ENCODE measurements at regions not wholly inside any gene's neighbourhood (a gene's known extent, or its start where the extent isn't known, plus 50 kb on each side); places are given as distances from the start of the nearest gene placed in this dataset.
"Not testable (repeated sequence)": the region's sequence is repeated elsewhere in the genome, so short reads cannot be mapped to it uniquely, and the experiment has no call there.

DNA sequence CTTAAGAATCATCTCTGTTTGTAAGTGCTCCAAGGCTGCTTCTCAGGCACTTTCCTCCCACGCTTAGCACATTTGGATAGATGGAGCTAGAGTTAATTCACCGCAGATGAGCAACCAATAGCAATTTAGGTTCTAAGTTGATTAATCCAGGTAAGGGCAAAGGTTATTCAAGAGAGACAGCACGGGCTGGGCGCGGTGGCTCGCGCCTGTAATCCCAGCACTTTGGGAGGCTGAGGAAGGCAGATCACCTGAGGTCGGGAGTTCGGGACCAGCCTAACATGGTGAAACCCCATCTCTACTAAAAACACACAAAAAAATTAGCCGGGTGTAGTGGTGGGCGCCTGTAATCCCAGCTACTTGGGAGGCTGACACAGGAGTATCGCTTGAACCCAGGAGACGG, 54.5 kb upstream of the UNC13C start:
- not testable (repeated sequence) for DNase-seq

DNA sequence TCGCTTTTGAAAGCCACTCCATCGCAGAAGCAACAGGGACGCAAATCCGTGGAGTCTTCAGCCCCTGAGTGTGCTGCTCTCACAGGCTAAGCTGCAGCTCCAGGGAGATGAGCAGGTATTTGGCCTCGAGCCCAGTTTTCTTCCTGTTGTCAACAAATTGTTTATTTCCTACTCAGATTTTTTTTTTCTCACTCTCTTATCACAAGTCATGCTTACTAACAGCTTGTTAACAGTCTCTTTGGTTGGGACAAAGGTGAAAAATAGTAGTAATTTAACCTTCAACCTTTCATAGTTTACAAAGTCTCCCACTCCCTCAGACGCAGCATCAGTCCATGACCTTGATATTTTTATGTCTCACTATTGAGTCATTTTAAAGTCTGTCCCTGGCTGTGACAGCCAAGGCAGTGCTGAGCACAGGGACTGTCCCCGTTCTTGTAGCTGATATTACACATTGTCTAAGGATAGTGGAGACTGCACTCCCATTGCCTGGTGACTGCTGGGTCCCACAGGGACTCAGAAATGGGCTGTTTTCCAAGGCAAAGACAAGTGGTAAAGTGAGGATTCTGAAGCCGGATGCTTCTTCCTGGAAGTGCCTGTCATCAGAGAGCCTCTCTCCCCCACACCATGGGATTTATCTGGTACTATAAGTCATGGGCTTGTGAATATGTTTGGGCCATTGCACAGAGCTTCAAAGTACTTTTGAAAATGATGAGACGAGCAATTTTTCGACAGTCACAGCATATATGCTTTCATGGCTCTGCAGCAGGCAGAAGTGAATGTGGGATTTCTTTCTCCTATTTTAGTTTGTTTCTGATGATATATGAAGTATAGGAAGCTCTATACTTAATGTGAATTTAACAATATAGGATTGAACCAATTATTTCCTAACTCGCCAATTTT, 59.8 kb upstream of the UNC13C start:
- DNase-seq: no peak

DNA sequence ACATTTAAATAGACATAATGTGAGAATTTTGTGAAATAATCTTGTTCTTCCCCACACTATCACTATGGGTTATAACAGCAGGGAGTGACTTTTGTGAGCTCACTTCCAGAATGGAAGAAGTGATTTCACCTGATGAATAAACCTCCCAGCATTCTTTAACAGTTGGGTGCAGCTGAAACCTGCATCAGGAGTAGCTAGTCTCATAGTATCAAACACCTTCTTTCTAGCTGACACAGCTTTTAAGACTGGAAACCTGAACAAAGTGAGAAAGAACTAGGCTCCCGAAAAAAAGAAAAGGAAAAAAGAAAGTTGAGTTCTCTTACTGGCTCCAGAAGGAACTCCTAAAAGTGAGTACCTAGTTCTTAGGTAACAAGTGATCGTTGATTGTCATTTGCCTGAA, 61.1 kb upstream of the UNC13C start:
- DNase-seq: no peak

DNA sequence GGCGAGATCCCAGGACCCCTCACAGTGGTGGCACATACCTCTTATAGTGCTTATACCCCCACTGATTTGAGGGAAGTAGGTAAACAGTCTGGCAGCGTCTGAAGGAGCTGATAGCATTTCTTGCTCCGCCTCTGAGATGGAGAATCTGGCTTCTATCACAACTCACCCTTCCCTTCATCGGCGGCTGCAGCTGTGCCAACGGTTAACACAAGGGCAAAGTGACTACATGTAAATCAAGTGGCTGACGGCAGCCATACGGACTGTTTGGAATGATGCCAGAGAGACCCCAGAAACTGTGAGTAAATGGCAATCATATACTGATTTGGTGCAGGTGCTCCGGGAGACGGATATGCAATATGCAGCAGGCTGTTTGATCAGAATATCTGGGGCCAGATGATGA, 66.8 kb upstream of the UNC13C start:
- no peak for DNase-seq

DNA sequence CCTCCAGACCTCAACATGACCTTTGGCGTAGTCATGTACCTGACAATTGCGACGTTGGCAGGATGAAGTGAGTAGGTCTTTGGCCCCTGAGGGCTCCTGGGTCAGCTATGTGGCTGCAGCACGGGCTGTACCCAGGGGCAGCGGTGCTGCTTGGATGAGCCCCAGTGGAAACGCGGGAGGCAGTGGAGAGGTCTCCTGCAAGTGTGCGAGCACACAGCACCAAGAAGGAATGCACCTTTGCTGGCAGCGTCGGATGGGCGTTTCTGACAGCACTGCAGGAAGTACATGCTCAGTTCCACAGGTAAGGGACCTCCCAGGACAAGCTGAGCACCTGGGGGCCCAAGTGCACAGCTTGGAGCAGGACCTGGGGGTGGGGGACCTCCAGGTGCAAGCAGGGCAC, 67.4 kb upstream of the UNC13C start:
- DNase-seq: no peak

DNA sequence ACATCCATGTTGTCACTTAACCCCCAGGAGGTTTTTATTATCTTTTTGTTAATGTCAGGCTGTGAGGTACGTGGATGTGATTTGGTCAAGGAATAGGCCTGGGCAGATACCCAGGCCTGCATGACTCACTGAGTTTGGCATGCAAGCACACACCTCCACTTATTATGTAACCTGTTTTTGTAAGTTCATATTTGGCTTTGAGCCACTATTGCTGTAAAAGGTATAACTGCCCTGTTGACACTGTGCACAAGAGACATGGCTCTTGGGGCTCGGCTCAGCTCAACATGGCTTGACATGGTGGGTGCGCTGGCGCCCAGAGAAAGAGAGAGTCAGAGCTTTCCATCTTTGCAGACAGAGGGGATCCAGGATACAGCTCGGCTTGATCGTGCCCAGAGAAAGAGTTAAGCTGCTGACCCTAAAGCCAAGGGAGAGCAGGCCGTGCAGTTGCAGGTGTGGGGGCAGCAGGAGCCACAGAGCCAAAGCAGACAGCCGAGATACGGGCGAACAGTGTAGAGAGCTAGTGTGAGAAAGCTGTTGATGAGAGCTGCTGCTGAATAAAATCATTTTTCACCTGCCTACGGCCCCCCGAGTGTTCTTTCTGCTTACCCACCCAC, 67.9 kb upstream of the UNC13C start:
- DNase-seq: no peak

DNA sequence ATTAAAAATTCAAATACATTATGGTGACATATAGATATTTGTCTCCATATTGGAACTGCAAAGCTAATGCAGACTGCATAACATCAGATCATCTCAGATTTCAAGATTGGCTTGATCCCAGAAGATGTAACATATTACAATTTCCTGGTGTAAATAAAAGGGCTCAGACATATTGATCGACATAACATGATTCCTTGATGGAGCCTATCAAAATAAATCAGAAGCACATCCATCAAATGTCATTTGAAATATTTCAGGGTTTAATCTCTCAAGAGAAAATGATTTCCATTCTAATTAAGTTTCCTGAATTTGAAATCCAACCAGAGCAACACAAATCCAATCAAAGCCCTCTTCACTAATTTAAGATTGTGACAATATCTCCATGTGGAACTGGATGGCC, 75.1 kb upstream of the UNC13C start:
- DNase-seq: no peak

DNA sequence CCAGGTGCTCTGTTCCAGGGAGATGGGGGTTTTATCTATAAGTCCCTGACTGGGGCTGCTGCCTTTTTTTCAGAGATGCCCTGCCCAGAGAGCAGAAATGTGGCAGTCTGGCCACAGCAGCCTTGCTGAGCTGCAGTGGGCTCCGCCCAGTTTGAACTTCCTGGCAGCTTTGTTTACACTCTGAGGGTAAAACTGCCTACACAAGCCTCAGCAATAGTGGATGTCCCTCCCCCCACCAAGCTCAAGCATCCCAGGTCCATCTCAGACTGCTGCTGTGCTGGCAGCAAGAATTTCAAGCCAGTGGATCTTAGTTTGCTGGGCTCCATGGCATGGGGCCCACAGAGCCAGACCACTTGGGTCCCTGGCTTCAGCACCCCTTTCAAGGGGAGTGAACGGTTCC, 84.8 kb upstream of the UNC13C start:
- DNase-seq: not testable (repeated sequence)

DNA sequence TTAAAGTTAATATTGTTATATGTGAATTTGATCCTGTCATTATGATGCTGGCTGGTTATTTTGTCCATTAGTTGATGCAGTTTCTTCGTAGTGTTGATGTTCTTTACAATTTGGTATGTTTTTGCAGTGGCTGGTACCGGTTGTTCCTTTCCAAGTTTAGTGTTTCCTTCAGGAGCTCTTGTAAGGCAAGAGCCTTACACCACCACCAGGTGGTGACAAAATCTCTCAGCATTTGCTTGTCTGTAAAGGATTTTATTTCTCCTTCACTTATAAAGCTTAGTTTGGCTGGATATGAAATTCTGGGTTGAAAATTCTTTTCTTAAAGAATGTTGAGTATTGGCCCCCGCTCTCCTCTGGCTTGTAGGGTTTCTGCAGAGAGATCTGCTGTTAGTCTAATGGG, 86.4 kb upstream of the UNC13C start:
- not testable (repeated sequence) for DNase-seq

DNA sequence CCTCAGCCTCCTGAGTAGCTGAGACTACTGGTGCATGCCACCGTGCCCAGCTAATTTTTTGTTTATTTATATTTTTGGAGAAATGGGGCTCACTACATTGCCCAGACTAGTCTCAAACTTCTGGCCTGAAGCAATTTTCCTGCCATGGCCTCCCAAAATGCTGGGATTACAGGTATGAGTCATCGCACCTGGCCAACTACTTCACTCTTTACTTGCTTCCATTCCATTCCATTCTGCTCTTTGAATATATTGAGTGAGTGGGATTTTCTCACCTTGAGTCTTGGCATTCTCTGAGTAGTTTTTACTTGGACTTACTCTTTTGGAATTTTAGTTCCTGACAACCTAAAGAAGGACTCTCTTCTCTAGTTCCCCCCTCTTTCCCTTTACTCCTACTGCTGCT, 93.8 kb upstream of the UNC13C start:
- DNase-seq: no peak

DNA sequence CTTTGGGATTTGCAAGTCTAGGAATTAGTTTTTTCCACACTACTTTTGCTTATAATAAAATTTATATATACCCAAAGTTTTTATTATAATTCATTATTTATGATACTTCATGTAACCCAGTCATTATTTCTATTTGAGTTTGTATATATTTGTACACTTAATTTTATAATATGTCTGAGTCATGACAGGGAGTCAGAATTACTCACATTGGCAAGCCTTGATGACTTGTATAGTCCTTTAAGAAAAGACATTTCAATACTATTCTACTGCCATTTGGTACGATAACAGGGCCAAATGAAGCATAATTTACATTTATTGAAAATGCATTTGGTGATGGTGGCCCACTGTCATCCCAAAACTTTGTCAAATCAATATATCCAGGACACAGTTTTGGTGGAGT, 95.9 kb upstream of the UNC13C start:
- DNase-seq: no peak

DNA sequence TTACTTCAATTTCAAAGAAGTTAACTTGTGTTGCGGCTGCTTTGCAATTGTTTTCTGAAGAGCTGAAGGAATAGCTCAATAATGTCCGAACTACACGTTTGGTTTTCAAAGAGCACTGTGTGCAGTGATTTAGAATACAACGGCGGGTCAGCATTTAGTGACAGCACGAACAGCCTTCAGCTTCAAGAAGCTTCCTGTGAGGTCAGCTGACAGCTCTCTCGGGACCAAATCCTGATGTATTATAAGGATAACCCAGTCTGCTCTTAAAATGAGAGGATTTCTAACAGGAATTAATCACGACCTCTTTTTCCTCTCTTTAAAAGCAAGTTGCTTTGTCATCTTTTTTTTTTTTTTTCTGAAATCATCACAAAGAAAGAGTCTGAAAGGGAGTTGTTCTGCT, 97.9 kb upstream of the UNC13C start:
- DNase-seq: no peak

DNA sequence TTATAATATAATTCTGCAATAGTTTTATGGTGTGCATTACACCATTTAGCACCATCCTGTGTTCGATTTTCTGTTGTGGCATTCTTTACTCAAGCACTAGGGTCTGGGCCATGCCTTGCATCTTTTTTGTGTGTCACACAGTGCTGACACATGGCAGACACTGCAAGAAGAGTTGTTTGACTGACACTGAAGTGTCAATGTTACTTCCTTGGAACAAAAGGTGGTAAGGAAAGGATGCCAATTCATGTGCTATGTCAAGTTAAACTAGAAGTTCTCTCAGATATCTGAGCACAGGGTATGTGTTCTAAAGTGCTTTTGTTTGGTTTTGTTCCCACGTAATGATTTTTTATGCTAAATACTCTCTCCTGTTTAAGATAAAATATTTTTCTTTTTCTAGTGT, 102.5 kb upstream of the UNC13C start:
- DNase-seq: no peak

DNA sequence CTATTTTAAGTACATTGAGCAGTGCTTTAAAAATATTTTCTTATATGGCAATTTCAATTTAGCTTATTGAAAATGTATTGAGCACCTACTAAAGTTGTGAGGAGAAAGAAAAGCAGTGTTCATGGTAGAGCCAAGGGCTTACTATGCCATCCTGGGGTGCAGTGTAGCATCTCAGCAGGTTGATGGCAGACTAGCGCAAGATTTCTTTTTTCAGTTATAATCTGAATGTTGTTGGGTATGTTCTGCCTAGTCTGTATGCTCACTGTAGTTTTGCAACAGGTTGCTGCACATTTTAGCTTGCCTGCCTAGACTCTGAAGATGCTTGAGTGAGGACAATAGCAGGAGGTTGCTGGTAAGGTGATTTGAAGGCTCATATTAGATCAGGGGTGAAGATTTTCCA, 103.1 kb upstream of the UNC13C start:
- no peak for DNase-seq

DNA sequence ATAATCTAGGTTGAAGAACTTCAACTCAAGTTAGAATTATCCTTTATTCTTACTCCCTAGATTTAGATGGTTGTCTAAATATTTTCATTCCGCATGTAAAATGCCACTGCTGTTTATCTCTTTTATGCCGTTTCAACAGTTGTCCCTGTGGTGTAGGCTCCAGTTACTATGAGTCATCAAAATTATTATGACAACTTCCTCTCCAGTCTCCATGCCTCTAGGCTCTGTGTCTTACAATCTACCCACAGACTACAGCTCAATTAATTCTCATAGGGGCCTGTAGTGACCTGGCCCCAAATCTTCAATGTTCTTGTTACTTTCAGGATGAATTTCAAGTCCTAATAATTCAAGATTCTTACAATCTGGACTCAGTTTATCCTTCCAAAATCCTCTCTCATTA, 105.8 kb upstream of the UNC13C start:
- DNase-seq: no peak

DNA sequence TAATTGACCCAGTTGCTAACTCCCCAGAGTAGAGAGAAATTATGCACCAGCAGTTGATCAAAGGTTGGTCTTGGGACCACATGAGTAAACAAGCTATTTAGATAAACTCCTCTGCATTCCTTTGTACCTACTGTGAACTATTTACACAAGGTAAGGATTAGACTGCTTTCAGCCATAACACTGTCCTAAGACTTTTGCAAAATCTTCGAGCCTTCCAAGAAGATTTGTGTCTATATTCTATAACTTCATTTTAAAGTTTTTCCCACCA, 108.5 kb upstream of the UNC13C start:
- DNase-seq: no peak

DNA sequence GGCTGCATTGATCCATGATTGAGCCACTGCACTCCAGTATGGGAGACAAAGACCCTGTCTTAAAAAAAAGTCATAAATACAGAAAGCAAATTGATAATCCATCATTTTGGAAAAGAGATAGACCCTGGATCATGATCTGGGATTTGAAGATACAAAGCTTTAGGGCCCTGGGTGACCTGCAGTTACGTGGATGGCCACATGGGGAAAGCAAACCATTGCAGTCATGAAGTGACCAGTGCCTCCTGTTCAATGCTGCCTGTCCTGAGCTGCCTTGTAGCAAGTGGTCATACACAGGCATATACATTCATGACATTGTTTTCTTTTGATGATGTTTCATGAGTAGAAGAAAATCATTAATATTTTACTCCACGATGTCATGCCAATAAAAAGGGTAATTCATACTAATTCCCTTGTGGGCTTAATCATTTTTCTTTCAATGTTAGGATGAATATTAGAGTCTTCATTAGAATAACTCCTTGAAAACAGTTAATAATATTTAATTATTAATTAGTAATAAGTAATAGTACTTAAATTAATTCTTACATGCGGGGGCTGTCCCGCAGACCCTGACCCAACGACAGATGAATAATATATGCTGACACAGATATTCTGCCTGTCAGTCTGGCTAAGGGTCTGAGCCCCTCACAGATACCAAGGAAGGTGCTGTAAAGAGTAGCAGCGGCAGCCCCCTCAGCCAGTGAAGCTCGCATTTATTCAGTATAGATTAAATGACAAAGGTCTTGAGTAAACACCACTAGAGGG, 109.0 kb upstream of the UNC13C start:
- DNase-seq: peak in 1 of 2 donors; percentile 2

DNA sequence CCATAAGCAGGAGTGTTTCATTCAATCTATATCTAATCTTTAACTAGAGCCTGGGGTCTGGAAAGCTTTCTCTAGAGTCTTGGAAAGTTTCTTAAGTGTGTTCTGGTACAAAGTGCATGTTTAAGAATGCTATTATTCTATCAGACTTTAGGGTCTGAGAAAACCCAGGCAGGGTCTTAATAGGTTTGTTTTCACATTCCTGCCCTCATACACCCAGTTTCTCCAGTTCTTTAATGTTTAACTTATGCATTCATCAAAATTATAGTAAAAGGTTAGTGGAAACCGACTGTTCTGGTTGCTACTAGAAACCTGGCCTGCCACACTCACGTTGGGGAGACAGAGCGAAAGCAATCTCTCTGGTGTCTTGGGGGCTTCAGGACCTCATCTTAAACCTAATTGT, 102.9 kb upstream of the WDR72 start:
- DNase-seq: no peak

DNA sequence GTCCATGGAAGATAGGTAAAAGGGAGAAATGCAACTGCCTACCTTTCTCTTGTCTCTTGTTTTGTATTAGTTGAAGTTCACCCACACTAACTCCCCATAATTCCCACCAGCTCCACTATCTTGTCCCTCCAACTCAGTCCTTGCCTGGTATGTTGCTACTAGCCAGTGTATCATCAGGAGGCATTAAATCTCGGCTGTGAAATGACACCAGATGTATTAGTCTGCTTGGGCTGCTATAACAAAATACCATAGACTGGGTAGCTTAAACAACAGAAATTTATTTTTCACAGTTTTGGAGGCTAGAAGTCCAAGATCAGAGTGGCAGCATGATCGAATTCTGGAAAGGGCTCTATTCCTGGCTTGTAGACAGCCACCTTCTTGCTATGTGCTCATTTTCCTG, 102.3 kb upstream of the WDR72 start:
- no peak for DNase-seq

DNA sequence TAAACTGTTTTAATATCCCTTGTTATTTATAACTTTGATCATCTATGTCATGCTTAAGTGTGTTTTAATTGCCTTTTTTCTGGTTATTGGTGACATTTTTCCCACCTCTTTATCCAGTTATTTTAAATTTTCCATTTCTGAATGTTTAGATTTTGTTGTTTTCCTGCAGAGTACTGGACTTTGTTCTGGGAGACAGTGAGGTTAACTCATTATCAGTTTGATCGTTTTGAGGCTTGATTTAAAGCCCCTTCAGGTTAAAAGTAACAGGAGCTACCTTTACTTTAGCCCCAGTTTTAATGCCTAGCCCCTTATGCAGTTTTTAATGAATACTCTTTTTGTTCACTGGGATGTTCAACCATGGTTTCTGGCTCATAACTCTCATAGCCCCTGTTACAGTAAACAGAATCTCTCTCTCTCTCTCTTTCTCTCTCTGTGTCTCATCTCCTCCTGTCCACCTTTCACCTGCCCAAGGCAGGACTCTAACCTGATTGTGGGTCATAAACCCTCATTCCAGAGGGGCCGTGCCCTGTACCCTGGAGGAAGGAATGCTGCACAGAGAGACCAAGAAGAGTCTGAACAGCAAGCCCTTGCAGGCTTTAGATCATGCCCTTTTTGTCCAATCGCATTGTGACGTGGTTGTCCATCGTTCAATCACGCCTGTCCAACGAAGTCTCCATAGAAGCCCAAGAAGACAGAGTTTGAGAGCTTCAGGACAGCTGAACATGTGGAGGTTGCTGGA, 91.8 kb upstream of the WDR72 start:
- no peak for DNase-seq

DNA sequence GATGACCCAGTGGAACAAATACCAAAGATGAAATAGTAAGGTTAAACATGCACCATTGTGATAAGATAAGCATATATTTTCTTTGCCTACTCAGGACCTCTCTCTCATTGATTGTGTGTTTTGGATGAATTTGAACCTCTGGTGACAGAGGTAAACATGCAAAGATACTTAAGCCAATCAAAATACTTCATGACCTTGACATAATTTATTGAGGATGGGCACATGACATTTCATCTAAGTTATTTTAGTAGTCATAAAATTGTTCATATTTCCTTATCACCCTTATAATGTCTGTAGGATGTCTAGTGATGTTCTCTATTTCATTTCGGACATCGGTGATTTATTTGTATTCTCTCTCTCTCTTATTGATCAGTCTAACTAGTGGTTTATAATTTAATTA, 88.3 kb upstream of the WDR72 start:
- DNase-seq: no peak

DNA sequence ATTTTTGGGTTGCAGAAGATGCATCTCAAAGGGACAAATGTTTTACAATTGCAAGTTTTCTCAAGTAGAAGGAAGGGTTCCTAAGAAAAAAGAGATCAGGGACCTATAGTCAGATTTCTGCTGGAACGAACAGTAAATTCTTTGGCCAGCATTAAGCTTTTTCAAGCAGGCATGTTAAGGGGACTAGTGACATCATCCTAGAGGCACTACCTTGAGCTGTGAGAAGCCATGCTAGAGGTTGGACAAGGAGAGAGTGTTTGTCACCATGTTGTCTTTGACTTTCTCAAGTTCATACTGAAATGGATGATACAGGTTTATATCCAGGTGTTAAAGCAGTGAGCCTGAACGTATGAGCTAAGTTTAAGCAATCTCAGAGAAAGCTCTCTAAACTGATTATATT, 85.2 kb upstream of the WDR72 start:
- DNase-seq: no peak

DNA sequence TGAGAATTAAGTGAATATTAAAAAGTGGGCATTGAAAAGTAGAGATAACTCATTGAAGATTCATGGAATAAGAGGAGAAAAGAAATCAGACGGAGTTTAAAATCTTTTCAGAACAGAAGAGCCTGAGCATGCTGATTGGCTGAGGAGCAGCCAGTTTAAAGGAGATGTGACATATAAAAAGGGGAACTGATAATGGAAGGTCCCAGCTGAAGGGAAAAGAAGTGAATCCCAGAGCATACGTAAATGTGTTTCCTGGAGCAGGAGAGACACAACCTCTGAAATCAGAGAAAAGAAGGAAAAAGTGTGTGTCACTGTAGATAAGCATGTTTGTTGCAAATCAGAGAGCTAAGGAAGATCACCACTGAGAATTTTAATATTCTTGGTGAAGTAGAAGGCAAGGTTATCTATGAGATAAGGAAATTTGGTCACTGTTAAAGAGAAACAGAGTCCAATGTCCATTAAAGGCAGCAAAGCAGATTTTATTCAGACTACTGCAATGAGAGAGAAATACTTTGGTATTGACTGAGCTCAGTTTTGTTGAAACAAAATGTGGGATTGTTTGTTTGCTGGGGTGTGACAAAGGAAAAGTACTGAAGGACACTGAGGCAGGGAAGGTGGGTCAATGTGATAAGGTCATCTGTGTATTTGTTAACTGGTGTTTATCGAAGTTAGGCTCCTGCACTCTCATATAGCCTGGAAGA, 84.6 kb upstream of the WDR72 start:
- no peak for DNase-seq
